Trophoblast cell (in vitro differentiated cells and primary cell): ENCODE measurements at regions not wholly inside any gene's neighbourhood (a gene's known extent, or its start where the extent isn't known, plus 50 kb on each side); places are given as distances from the start of the nearest gene placed in this dataset.

Experiments
- DNase-seq, 2 donors: peaks; one replicate each; pipeline ENCODE4 v3.0.0-alpha.2; 2016
- H2AFZ ChIP-seq: 2 replicates; pipeline ENCODE4 v1.6.1; 2013; ENCODE audit warnings: low read length, moderate library complexity, mild to moderate bottlenecking; ENCODE audit not compliant: insufficient read depth, poor library complexity
- H2AK5ac ChIP-seq: 2 replicates; pipeline ENCODE4 v1.6.1; 2013; ENCODE audit warnings: mild to moderate bottlenecking, low read length
- H2BK120ac ChIP-seq: 2 replicates; pipeline ENCODE4 v1.6.1; 2013; ENCODE audit warnings: low read length, mild to moderate bottlenecking, moderate library complexity; ENCODE audit not compliant: insufficient read depth, poor library complexity
- H2BK12ac ChIP-seq: 2 replicates; pipeline ENCODE4 v1.6.1; 2013; ENCODE audit warnings: mild to moderate bottlenecking, low read length, moderate library complexity
- H2BK5ac ChIP-seq: 2 replicates; pipeline ENCODE4 v1.6.1; 2013; ENCODE audit warnings: low read length, low read depth, moderate library complexity, mild to moderate bottlenecking; ENCODE audit not compliant: poor library complexity
- H3K14ac ChIP-seq: 2 replicates; pipeline ENCODE4 v1.6.1; 2013; ENCODE audit warnings: mild to moderate bottlenecking, low read length
- H3K18ac ChIP-seq: 2 replicates; pipeline ENCODE4 v1.6.1; 2013; ENCODE audit warnings: mild to moderate bottlenecking, low read length
- H3K23ac ChIP-seq: 2 replicates; pipeline ENCODE4 v1.6.1; 2013; ENCODE audit warnings: low read length
- H3K27ac ChIP-seq: 2 replicates; pipeline ENCODE4 v1.5.1; 2013; ENCODE audit warnings: low read depth, mild to moderate bottlenecking, inconsistent platforms, low read length, moderate library complexity
- H3K27me3 ChIP-seq: 2 replicates; pipeline ENCODE4 v1.6.1; 2013; ENCODE audit warnings: inconsistent platforms, mild to moderate bottlenecking, low read length, moderate library complexity; ENCODE audit not compliant: insufficient read depth
- H3K36me3 ChIP-seq, 2 experiments: 1 replicate in 1 of 2; 2 replicates in 1 of 2; pipeline ENCODE4 v1.6.1; 2013; ENCODE audit warnings: low read length in 2 of 2, mild to moderate bottlenecking in 2 of 2, moderate library complexity in 1 of 2; ENCODE audit not compliant: insufficient read depth in 2 of 2, control insufficient read depth in 1 of 2
- H3K4ac ChIP-seq: 2 replicates; pipeline ENCODE4 v1.6.1; 2013; ENCODE audit warnings: low read depth, mild to moderate bottlenecking, low read length, moderate library complexity
- H3K4me1 ChIP-seq, 2 experiments: 1 replicate in 1 of 2; 2 replicates in 1 of 2; pipeline ENCODE4 v1.6.1; 2013; ENCODE audit warnings: low read length in 2 of 2, mild to moderate bottlenecking in 2 of 2, moderate library complexity in 1 of 2; ENCODE audit not compliant: insufficient read depth in 2 of 2, control insufficient read depth in 1 of 2
- H3K4me2 ChIP-seq: 2 replicates; pipeline ENCODE4 v1.6.1; 2013; ENCODE audit warnings: inconsistent platforms, mild to moderate bottlenecking, low read length, moderate library complexity
- H3K4me3 ChIP-seq: 2 replicates; pipeline ENCODE4 v1.5.1; 2013; ENCODE audit warnings: mild to moderate bottlenecking, low read depth, low read length, inconsistent platforms
- H3K79me1 ChIP-seq: one replicate; pipeline ENCODE4 v1.6.1; 2013; ENCODE audit warnings: low read length
- H3K79me2 ChIP-seq: 2 replicates; pipeline ENCODE4 v1.6.1; 2013; ENCODE audit warnings: low read length, mild to moderate bottlenecking; ENCODE audit not compliant: control insufficient read depth, insufficient read depth, poor library complexity
- H3K9ac ChIP-seq: 2 replicates; pipeline ENCODE4 v1.6.1; 2013; ENCODE audit warnings: mild to moderate bottlenecking, low read length
- H3K9me3 ChIP-seq: 2 replicates; pipeline ENCODE4 v1.6.1; 2013; ENCODE audit warnings: low read depth, mild to moderate bottlenecking, control low read depth, inconsistent platforms, low read length; ENCODE audit not compliant: insufficient read depth
- H4K12ac ChIP-seq: 2 replicates; pipeline ENCODE4 v1.6.1; 2013; ENCODE audit warnings: low read depth, mild to moderate bottlenecking, low read length, moderate library complexity
- H4K8ac ChIP-seq: 2 replicates; pipeline ENCODE4 v1.6.1; 2013; ENCODE audit warnings: low read depth, mild to moderate bottlenecking, low read length, moderate library complexity
- H4K91ac ChIP-seq: one replicate; pipeline ENCODE4 v1.6.1; 2013; ENCODE audit warnings: low read depth, mild to moderate bottlenecking, low read length, moderate library complexity
- WGBS: extraction: QIAGEN DNeasy Blood & Tissue Kit; methylation state at CpG from one replicate; pipeline ENCODE4 v1.1.7; 2013; ENCODE audit warnings: missing lambda C conversion rate; ENCODE audit not compliant: insufficient read length, insufficient coverage; ENCODE audit errors: extremely low coverage; 5-methylcytosine and 5-hydroxymethylcytosine counted together

GRCh38 chr2:21326152-21326551 is 202.4 kb downstream of the TDRD15 start:
- Histone ChIP-seq H3K27me3 (no peaks in the 10 kb centered on the region), H3K4me1 (peaks cover 0 to 2% of the 10 kb centered on the region in 2 experiments), H2BK120ac (no peak overlapping the region), H4K91ac (no peak overlapping the region), H3K9me3 (no peaks in the 10 kb centered on the region), H3K36me3 (no peaks in the 10 kb centered on the region), H3K27ac (no peak overlapping the region), H3K79me1 (no peaks in the 10 kb centered on the region), H3K14ac (no peak overlapping the region), H3K79me2 (no peaks in the 10 kb centered on the region), H3K4me3 (no peak overlapping the region), H4K12ac (no peak overlapping the region), H3K4ac (no peak overlapping the region), H3K4me2 (no peak overlapping the region), H3K18ac (no peak overlapping the region), H2BK12ac (no peak overlapping the region), H4K8ac (no peak overlapping the region), H3K9ac (no peak overlapping the region), H3K23ac (no peak overlapping the region), H2BK5ac (no peak overlapping the region), H2AK5ac (no peak overlapping the region), H2AFZ (no peak overlapping the region)
- no CpG with 5 or more reads among the region's 2 CpGs for WGBS
- no peak for DNase-seq

- H3K14ac ChIP-seq, result no peak overlapping the region
- no CpG with 5 or more reads among the region's 4 CpGs for WGBS
These were observed 204.4 kb downstream of the TDRD15 start for GRCh38 chr2:21328177-21328576.

DNA sequence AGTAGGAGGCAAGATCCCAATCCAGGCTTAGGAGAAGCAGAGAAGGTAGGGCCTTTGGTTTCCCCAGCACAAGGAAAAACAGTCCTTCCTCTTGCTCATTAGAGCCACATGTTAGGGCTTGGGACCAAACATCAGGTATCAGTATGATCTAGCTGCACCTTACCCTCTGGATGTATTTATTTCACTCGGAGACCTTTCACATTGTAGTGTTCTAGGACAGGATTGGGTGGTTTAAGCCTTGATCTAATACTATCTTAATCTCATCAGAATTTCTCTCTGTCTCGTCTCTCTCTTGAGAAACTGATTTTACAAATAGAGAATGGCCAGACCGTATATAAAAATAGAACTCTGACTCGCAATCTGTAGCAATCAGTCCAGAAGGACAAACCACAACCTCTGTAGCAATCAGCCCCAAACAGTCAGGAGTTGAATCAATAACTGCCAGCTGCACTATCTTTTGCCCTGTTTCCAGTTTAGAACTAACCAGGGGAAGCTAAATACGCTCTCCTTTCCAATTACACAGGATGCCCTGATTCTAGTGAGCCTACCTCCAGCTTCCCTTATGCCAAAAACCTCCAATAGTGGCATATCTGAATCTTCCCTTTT is 207.1 kb downstream of the TDRD15 start:
- H4K91ac ChIP-seq, result no peak overlapping the region
- no peak overlapping the region for H3K14ac ChIP-seq
- no peak overlapping the region for H2AFZ ChIP-seq
- peak overlapping the region; percentile 46 for H2BK5ac ChIP-seq
- H4K12ac ChIP-seq, result no peak overlapping the region
- H3K27me3 ChIP-seq, result no peaks in the 10 kb centered on the region
- no peak for DNase-seq
- WGBS, result no CpG with 5 or more reads among the region's 5 CpGs
- no peaks in the 10 kb centered on the region for H3K36me3 ChIP-seq
- no peak overlapping the region for H3K4me2 ChIP-seq
- H2BK120ac ChIP-seq, result peak overlapping the region; percentile 53
- H3K4ac ChIP-seq, result no peak overlapping the region
- no peak overlapping the region for H3K23ac ChIP-seq
- no peak overlapping the region for H4K8ac ChIP-seq
- no peaks in the 10 kb centered on the region for H3K79me1 ChIP-seq
- H3K79me2 ChIP-seq, result no peaks in the 10 kb centered on the region
- H3K18ac ChIP-seq, result no peak overlapping the region
- no peak overlapping the region for H3K4me3 ChIP-seq
- no peak overlapping the region for H2AK5ac ChIP-seq
- no peak overlapping the region for H3K27ac ChIP-seq
- H2BK12ac ChIP-seq, result peak overlapping the region; percentile 90
- no peak overlapping the region for H3K9ac ChIP-seq
- peaks cover 0 to 7% of the 10 kb centered on the region in 2 experiments for H3K4me1 ChIP-seq
- H3K9me3 ChIP-seq, result peaks cover 2% of the 10 kb centered on the region

More at GRCh38 chr2:21328177-21328576, 204.4 kb downstream of the TDRD15 start:
- Histone ChIP-seq H3K18ac (no peak overlapping the region), H3K9me3 (no peaks in the 10 kb centered on the region), H4K12ac (no peak overlapping the region), H3K4me2 (no peak overlapping the region), H3K9ac (no peak overlapping the region), H3K79me1 (no peaks in the 10 kb centered on the region), H2BK5ac (no peak overlapping the region), H2AK5ac (no peak overlapping the region), H3K27ac (no peak overlapping the region), H2BK12ac (no peak overlapping the region), H3K23ac (no peak overlapping the region), H3K79me2 (no peaks in the 10 kb centered on the region), H3K4me1 (peaks cover 0 to 6% of the 10 kb centered on the region in 2 experiments), H3K27me3 (no peaks in the 10 kb centered on the region), H4K91ac (no peak overlapping the region), H3K36me3 (no peaks in the 10 kb centered on the region), H2AFZ (no peak overlapping the region), H4K8ac (no peak overlapping the region), H3K4ac (no peak overlapping the region), H2BK120ac (no peak overlapping the region), H3K4me3 (no peak overlapping the region)
- no peak for DNase-seq

- Histone ChIP-seq H3K4ac (no peak overlapping the region), H2BK120ac (no peak overlapping the region), H3K9me3 (peaks cover 2% of the 10 kb centered on the region), H3K18ac (no peak overlapping the region), H3K27ac (peak overlapping the region; percentile 51), H3K14ac (no peak overlapping the region), H3K9ac (no peak overlapping the region), H3K36me3 (no peaks in the 10 kb centered on the region), H4K91ac (no peak overlapping the region), H3K79me1 (no peaks in the 10 kb centered on the region), H2BK5ac (no peak overlapping the region), H3K4me3 (no peak overlapping the region), H3K27me3 (no peaks in the 10 kb centered on the region), H3K79me2 (no peaks in the 10 kb centered on the region), H2BK12ac (no peak overlapping the region), H3K4me2 (no peak overlapping the region), H2AK5ac (no peak overlapping the region), H2AFZ (no peak overlapping the region), H3K4me1 (peaks cover 0 to 7% of the 10 kb centered on the region in 2 experiments), H4K12ac (no peak overlapping the region), H3K23ac (no peak overlapping the region), H4K8ac (no peak overlapping the region)
- WGBS, result no CpG with 5 or more reads among the region's 3 CpGs
- no peak for DNase-seq
These were observed 208.0 kb downstream of the TDRD15 start for GRCh38 chr2:21331625-21332370.
